H1 (cell line): ENCODE measurements at regions not wholly inside any gene's neighbourhood (a gene's known extent, or its start where the extent isn't known, plus 50 kb on each side); places are given as distances from the start of the nearest gene placed in this dataset.

Source experiments
- CTCF ChIA-PET: fragments of 300-600 bp; sonication (Branson Sonifier 250); formaldehyde crosslinking; loops from one replicate; lab custom pipeline; 2021; ENCODE audit not compliant: partially characterized antibody; lab: Charles Lee
- POLR2A ChIA-PET: fragments of 300-600 bp; sonication (Branson Sonifier 250); formaldehyde crosslinking; loops from one replicate; lab custom pipeline; 2021; ENCODE audit warnings: inconsistent platforms; ENCODE audit not compliant: partially characterized antibody; lab: Charles Lee
- DNase-seq, 2 experiments: peaks; one replicate each; pipeline versions ENCODE4 v3.0.0 to v3.0.0-alpha.2; 2010 to 2022; ENCODE audit warnings: low spot score in 2 of 2, low read depth in 1 of 2, mixed read lengths in 1 of 2
- FAIRE-seq: peaks from 2 replicates; lab custom pipeline; 2011; peaks lifted over from hg19 to GRCh38; lab: Jason Lieb, UNC
- H2AFZ ChIP-seq: 2 replicates; pipeline ENCODE4 v1.8.1; 2012; ENCODE audit warnings: low read length, inconsistent platforms
- H2AK5ac ChIP-seq: 2 replicates; pipeline ENCODE4 v1.6.1; 2013; ENCODE audit warnings: low read depth, low read length
- H2BK120ac ChIP-seq: replicated peaks from 2 replicates; pipeline ENCODE3; 2013; ENCODE audit warnings: low read depth, low read length, inconsistent platforms
- H2BK12ac ChIP-seq: 2 replicates; pipeline ENCODE4 v1.6.1; 2013; ENCODE audit warnings: low read depth, low read length
- H2BK15ac ChIP-seq: 2 replicates; pipeline ENCODE4 v1.6.1; 2013; ENCODE audit warnings: low read length
- H2BK20ac ChIP-seq: 2 replicates; pipeline ENCODE4 v1.6.1; 2013; ENCODE audit warnings: low read length
- H2BK5ac ChIP-seq: 2 replicates; pipeline ENCODE4 v1.6.1; 2013; ENCODE audit warnings: low read depth, low read length
- H3K14ac ChIP-seq: 2 replicates; pipeline ENCODE4 v1.6.1; 2013; ENCODE audit warnings: inconsistent platforms; ENCODE audit not compliant: insufficient read length
- H3K18ac ChIP-seq: 2 replicates; pipeline ENCODE4 v1.6.1; 2013; ENCODE audit warnings: low read length; ENCODE audit errors: extremely low read depth
- H3K23ac ChIP-seq: 2 replicates; pipeline ENCODE4 v1.6.1; 2013; ENCODE audit warnings: inconsistent platforms; ENCODE audit not compliant: insufficient read length
- H3K23me2 ChIP-seq: 2 replicates; pipeline ENCODE4 v1.6.1; 2013; ENCODE audit warnings: low read depth, low read length
- H3K27ac ChIP-seq: 2 replicates; pipeline ENCODE4 v1.6.1; 2011; ENCODE audit warnings: low read depth, low read length, inconsistent platforms
- H3K27me3 ChIP-seq, 4 experiments: replicated peaks in 1 of 4; 1 replicate in 1 of 4; 2 replicates in 3 of 4; pipeline versions ENCODE4 v1.6.1 to v1.8.1; 2011 to 2013; ENCODE audit warnings: low read length in 3 of 4, mild to moderate bottlenecking in 3 of 4, inconsistent platforms in 2 of 4, mixed read lengths in 2 of 4, moderate library complexity in 1 of 4; ENCODE audit not compliant: control insufficient read depth in 3 of 4, insufficient read depth in 3 of 4; ENCODE audit errors: extremely low read depth in 1 of 4
- H3K36me3 ChIP-seq, 4 experiments: 2 replicates each; pipeline versions ENCODE4 v1.6.1 to v1.8.1; 2011 to 2013; ENCODE audit warnings: mild to moderate bottlenecking in 4 of 4, low read length in 3 of 4, moderate library complexity in 2 of 4, control low read depth in 1 of 4, inconsistent platforms in 1 of 4; ENCODE audit not compliant: insufficient read depth in 4 of 4, control insufficient read depth in 2 of 4
- H3K4ac ChIP-seq: replicated peaks from 2 replicates; pipeline ENCODE3; 2013; ENCODE audit warnings: low read length, low read depth, mixed read lengths, inconsistent platforms; ENCODE audit not compliant: insufficient read length
- H3K4me1 ChIP-seq, 4 experiments: replicated peaks in 1 of 4; 1 replicate in 1 of 4; 2 replicates in 3 of 4; pipeline versions ENCODE4 v1.6.1 to v1.8.1; 2011 to 2013; ENCODE audit warnings: low read length in 3 of 4, inconsistent platforms in 2 of 4, mixed read lengths in 1 of 4; ENCODE audit not compliant: insufficient read depth in 4 of 4, control insufficient read depth in 3 of 4
- H3K4me2 ChIP-seq, 2 experiments: 2 replicates each; pipeline versions ENCODE4 v1.6.1 to v1.8.1; 2011 to 2013; ENCODE audit warnings: low read depth in 2 of 2, low read length in 2 of 2, control low read depth in 1 of 2, inconsistent platforms in 1 of 2, mild to moderate bottlenecking in 1 of 2; ENCODE audit not compliant: insufficient read depth in 1 of 2
- H3K4me3 ChIP-seq, 4 experiments: fragments of 200-600, 300-600 bp in 1 of 4; sonication (generic), shearing (Covaris generic), sonication (Bioruptor Twin) in 1 of 4; 2 replicates each; pipeline versions ENCODE4 v1.5.1 to v1.8.1; 2011 to 2016; ENCODE audit warnings: low read length in 4 of 4, low read depth in 3 of 4, control low read depth in 2 of 4, inconsistent platforms in 2 of 4, mild to moderate bottlenecking in 2 of 4, mixed read lengths in 1 of 4, moderate library complexity in 1 of 4; ENCODE audit not compliant: insufficient read depth in 2 of 4; ENCODE audit errors: extremely low read depth in 1 of 4
- H3K56ac ChIP-seq: replicated peaks from 2 replicates; pipeline ENCODE3; 2013; ENCODE audit warnings: low read depth, mild to moderate bottlenecking, mixed read lengths, low read length, inconsistent platforms; ENCODE audit not compliant: insufficient read length
- H3K79me1 ChIP-seq: 2 replicates; pipeline ENCODE4 v1.6.1; 2013; ENCODE audit warnings: low read depth, low read length, control low read depth
- H3K79me2 ChIP-seq, 2 experiments: 2 replicates each; pipeline versions ENCODE4 v1.6.1 to v1.8.1; 2012 to 2013; ENCODE audit warnings: low read length in 2 of 2, mild to moderate bottlenecking in 2 of 2, inconsistent platforms in 1 of 2; ENCODE audit not compliant: insufficient read depth in 2 of 2, control insufficient read depth in 1 of 2
- H3K9ac ChIP-seq, 4 experiments: replicated peaks in 1 of 4; 1 replicate in 1 of 4; 2 replicates in 3 of 4; pipeline versions ENCODE4 v1.6.1 to v1.8.1; 2011 to 2013; ENCODE audit warnings: low read depth in 3 of 4, low read length in 3 of 4, control low read depth in 2 of 4, mild to moderate bottlenecking in 2 of 4, moderate library complexity in 2 of 4, inconsistent platforms in 1 of 4; ENCODE audit errors: extremely low read depth in 1 of 4
- H3K9me3 ChIP-seq, 2 experiments: 2 replicates each; pipeline versions ENCODE4 v1.6.1 to v1.8.1; 2012 to 2013; ENCODE audit warnings: mild to moderate bottlenecking in 2 of 2, moderate library complexity in 2 of 2, control low read depth in 1 of 2, inconsistent platforms in 1 of 2, low read depth in 1 of 2, low read length in 1 of 2, mixed read lengths in 1 of 2; ENCODE audit not compliant: insufficient read depth in 2 of 2
- H4K20me1 ChIP-seq, 2 experiments: replicated peaks in 1 of 2; 2 replicates each; pipeline versions ENCODE3 to v1.8.1; 2011 to 2013; ENCODE audit warnings: inconsistent platforms in 2 of 2, low read length in 2 of 2, mild to moderate bottlenecking in 1 of 2; ENCODE audit not compliant: insufficient read depth in 2 of 2, control insufficient read depth in 1 of 2
- H4K5ac ChIP-seq: 2 replicates; pipeline ENCODE4 v1.6.1; 2013; ENCODE audit warnings: low read length, low read depth, mixed read lengths, inconsistent platforms; ENCODE audit not compliant: insufficient read length
- H4K8ac ChIP-seq: 2 replicates; pipeline ENCODE4 v1.8.0; 2013; ENCODE audit warnings: mild to moderate bottlenecking, moderate library complexity, low read length, inconsistent platforms; ENCODE audit not compliant: insufficient read depth; ENCODE audit errors: extremely low read depth
- H4K91ac ChIP-seq: replicated peaks from 2 replicates; pipeline ENCODE3; 2013; ENCODE audit warnings: low read length, mixed read lengths, inconsistent platforms; ENCODE audit not compliant: insufficient read length
- CEBPB ChIP-seq: IDR thresholded peaks from 2 replicates; pipeline ENCODE4 v1.6.1; 2012; ENCODE audit warnings: low read depth, low read length
- CHD1 ChIP-seq: IDR thresholded peaks from 2 replicates; pipeline ENCODE4 v1.6.1; 2012; ENCODE audit warnings: low read depth, low read length, improper control_type of control experiment
- CHD2 ChIP-seq: IDR thresholded peaks from 2 replicates; pipeline ENCODE4 v1.6.1; 2012; ENCODE audit warnings: low read length, improper control_type of control experiment
- CREB1 ChIP-seq: IDR thresholded peaks from 2 replicates; pipeline ENCODE4 v1.6.1; 2012; ENCODE audit warnings: inconsistent platforms
- JUN ChIP-seq: IDR thresholded peaks from 2 replicates; pipeline ENCODE4 v1.6.1; 2011; ENCODE audit warnings: low read depth, mild to moderate bottlenecking, improper control_type of control experiment, low read length
- RAD21 ChIP-seq, 2 experiments: IDR thresholded peaks in 1 of 2; conservative IDR thresholded peaks in 1 of 2; 2 replicates each; pipeline ENCODE4 v1.6.1; 2011; ENCODE audit warnings: low read depth in 2 of 2, low read length in 2 of 2, improper control_type of control experiment in 1 of 2, inconsistent platforms in 1 of 2, mild to moderate bottlenecking in 1 of 2, moderate library complexity in 1 of 2
- SIX5 ChIP-seq: IDR thresholded peaks from 2 replicates; pipeline ENCODE4 v1.6.1; 2011; ENCODE audit warnings: mild to moderate bottlenecking, low read depth, low read length
- SP4 ChIP-seq: IDR thresholded peaks from 2 replicates; pipeline ENCODE4 v1.6.1; 2012; ENCODE audit warnings: low read length, inconsistent platforms
- SRF ChIP-seq: IDR thresholded peaks from 2 replicates; pipeline ENCODE4 v1.6.1; 2011; ENCODE audit warnings: mild to moderate bottlenecking, low read depth, low read length, moderate library complexity
- YY1 ChIP-seq: IDR thresholded peaks from 2 replicates; pipeline ENCODE4 v1.6.1; 2011; ENCODE audit warnings: low read depth, mild to moderate bottlenecking, low read length
- WGBS, 2 experiments: shearing (Covaris generic) in 1 of 2; methylation state at CpG; one replicate each; pipeline versions ENCODE4 v1.1.6 to v1.1.7; 2013 to 2015; ENCODE audit warnings: low lambda C conversion rate in 2 of 2, mixed read lengths in 2 of 2, inconsistent platforms in 1 of 2, low coverage in 1 of 2, missing lambda C conversion rate in 1 of 2; ENCODE audit not compliant: insufficient replicate concordance in 2 of 2, insufficient coverage in 1 of 2, insufficient read length in 1 of 2; ENCODE audit errors: extremely low coverage in 1 of 2, missing lambda C conversion rate in 1 of 2; 5-methylcytosine and 5-hydroxymethylcytosine counted together
- TF ChIP-seq, protein P1 (sequence below): IDR thresholded peaks from 2 replicates; pipeline ENCODE4 v1.6.1; 2012; ENCODE audit warnings: inconsistent platforms
- TF ChIP-seq, protein P2 (sequence below): IDR thresholded peaks from 2 replicates; pipeline ENCODE4 v1.6.1; 2011; ENCODE audit warnings: low read length, improper control_type of control experiment

DNA sequence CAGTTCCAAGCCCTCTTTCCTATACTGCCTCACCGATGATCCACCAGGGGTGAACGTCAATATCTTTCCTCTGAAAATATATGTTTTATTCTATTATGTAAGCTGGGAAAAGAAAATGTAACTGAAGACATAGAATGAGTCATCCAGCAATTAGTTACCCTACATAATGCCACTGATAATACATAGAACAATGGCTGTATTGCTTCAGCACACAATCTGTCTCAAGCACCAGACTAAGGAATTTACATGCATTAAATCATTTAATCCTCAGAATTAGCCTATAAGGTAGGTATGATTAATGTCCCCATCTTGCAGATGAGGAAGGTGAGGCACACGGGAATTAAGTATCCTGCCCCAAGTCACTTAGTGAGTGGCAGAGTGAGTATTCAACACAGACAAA, 472.8 kb downstream of the TOX3 start:
- H3K9me3 ChIP-seq, result no peaks in the 10 kb centered on the region
- H2BK120ac ChIP-seq, result no peak overlapping the region
- no peak overlapping the region for H2AFZ ChIP-seq
- no peaks in the 10 kb centered on the region for H4K20me1 ChIP-seq
- H3K23ac ChIP-seq, result no peak overlapping the region
- H3K56ac ChIP-seq, result no peak overlapping the region
- FAIRE-seq, result no peak
- TF ChIP-seq JUN (no peak), CEBPB (no peak), CREB1 (no peak), SIX5 (no peak), CHD2 (no peak), SRF (no peak), SP4 (no peak), RAD21 (IDR thresholded peaks at IDR 0.05 in 1 of 2, conservative IDR thresholded peaks at IDR 0.05 in 1 of 2; ENCODE audit: low read depth in 2 of 2, low read length in 2 of 2) (no peak), CHD1 (no peak), YY1 (no peak)
- TF ChIP-seq, protein P1, sequence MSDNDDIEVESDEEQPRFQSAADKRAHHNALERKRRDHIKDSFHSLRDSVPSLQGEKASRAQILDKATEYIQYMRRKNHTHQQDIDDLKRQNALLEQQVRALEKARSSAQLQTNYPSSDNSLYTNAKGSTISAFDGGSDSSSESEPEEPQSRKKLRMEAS, result no peak
- TF ChIP-seq, protein P2, sequence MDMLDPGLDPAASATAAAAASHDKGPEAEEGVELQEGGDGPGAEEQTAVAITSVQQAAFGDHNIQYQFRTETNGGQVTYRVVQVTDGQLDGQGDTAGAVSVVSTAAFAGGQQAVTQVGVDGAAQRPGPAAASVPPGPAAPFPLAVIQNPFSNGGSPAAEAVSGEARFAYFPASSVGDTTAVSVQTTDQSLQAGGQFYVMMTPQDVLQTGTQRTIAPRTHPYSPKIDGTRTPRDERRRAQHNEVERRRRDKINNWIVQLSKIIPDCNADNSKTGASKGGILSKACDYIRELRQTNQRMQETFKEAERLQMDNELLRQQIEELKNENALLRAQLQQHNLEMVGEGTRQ, result no peak
- no peak overlapping the region for H3K4me2 ChIP-seq
- no peak overlapping the region for H3K14ac ChIP-seq
- ChIA-PET CTCF (interaction anchor here (1.5 kb wide), 1 partner anchor 533 kb away, joined by 3 read pairs; no protein-coding TSS in a partner anchor), POLR2A (no interaction called here)
- H3K18ac ChIP-seq, result no peak overlapping the region
- WGBS, 2 experiments, result 95% methylated on average over 3 of the region's 3 CpGs; no CpG with 5 or more reads in 1 of the 2 experiments
- no peaks in the 10 kb centered on the region for H3K36me3 ChIP-seq
- no peak overlapping the region for H3K4me3 ChIP-seq
- H2BK20ac ChIP-seq, result no peak overlapping the region
- no peak for DNase-seq
- no peak overlapping the region for H3K27ac ChIP-seq
- no peak overlapping the region for H2AK5ac ChIP-seq
- H2BK5ac ChIP-seq, result no peak overlapping the region
- H3K27me3 ChIP-seq, result no peaks in the 10 kb centered on the region
- no peak overlapping the region for H4K91ac ChIP-seq
- H2BK15ac ChIP-seq, result no peak overlapping the region
- no peak overlapping the region for H3K4ac ChIP-seq
- no peak overlapping the region for H4K5ac ChIP-seq
- H3K4me1 ChIP-seq, result no peaks in the 10 kb centered on the region
- no peak overlapping the region for H3K9ac ChIP-seq
- no peaks in the 10 kb centered on the region for H3K23me2 ChIP-seq
- no peaks in the 10 kb centered on the region for H3K79me2 ChIP-seq
- H4K8ac ChIP-seq, result no peak overlapping the region
- H3K79me1 ChIP-seq, result no peaks in the 10 kb centered on the region
- H2BK12ac ChIP-seq, result no peak overlapping the region
